ENCODE measurements at regions not wholly inside any gene's neighbourhood (a gene's known extent, or its start where the extent isn't known, plus 50 kb on each side); places are given as distances from the start of the nearest gene placed in this dataset.

DNA sequence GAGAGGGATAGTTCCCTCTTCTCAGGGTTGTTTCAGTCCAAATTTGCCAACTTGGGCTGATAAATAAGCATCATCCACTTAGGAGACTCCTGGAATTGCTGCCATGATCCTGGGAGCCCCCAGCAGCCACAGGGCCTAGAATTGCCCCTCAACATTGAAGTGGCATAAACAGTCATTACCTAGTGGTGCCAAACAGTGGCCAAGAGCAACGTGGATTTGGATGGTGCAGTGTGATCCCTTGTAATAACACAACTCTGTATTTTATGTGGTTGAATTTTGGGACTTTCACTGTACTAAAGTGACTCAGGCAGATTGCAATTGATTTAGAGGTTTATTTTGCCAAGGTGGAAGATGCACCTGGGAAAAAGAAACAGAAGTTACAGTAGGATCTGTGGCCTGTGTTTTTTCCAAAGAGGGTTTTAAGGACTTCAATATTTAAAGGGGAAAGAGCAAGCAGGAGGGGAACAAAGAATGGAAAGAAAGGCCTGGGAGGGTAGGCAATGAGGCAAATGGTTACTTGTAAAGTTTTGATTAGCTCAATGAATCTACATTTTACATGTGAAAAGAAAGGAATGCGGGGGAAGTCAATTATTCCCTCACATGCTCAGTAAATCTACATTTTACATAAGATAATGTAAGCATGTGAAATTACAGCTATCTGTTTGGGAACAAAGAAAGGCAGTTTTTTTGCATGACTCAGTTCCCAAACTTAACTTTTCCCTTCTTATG, 168.0 kb upstream of the NOX3 start:
- no peaks in the 10 kb centered on the region for H3K4me1 Mint-ChIP-seq (ENCODE audit: low read depth)
- H3K27ac Mint-ChIP-seq: no peak overlapping the region
- H3K36me3 Mint-ChIP-seq (ENCODE audit: low read depth): no peaks in the 10 kb centered on the region
- DNase-seq: no peak
- TF ChIP-seq, protein P1, sequence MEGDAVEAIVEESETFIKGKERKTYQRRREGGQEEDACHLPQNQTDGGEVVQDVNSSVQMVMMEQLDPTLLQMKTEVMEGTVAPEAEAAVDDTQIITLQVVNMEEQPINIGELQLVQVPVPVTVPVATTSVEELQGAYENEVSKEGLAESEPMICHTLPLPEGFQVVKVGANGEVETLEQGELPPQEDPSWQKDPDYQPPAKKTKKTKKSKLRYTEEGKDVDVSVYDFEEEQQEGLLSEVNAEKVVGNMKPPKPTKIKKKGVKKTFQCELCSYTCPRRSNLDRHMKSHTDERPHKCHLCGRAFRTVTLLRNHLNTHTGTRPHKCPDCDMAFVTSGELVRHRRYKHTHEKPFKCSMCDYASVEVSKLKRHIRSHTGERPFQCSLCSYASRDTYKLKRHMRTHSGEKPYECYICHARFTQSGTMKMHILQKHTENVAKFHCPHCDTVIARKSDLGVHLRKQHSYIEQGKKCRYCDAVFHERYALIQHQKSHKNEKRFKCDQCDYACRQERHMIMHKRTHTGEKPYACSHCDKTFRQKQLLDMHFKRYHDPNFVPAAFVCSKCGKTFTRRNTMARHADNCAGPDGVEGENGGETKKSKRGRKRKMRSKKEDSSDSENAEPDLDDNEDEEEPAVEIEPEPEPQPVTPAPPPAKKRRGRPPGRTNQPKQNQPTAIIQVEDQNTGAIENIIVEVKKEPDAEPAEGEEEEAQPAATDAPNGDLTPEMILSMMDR (IDR thresholded peaks at IDR 0.05): no peak
- no peaks in the 10 kb centered on the region for H3K27me3 Mint-ChIP-seq (ENCODE audit: insufficient read depth)
- no peak overlapping the region for H3K4me3 Mint-ChIP-seq
- no peaks in the 10 kb centered on the region for H3K9me3 Mint-ChIP-seq

DNA sequence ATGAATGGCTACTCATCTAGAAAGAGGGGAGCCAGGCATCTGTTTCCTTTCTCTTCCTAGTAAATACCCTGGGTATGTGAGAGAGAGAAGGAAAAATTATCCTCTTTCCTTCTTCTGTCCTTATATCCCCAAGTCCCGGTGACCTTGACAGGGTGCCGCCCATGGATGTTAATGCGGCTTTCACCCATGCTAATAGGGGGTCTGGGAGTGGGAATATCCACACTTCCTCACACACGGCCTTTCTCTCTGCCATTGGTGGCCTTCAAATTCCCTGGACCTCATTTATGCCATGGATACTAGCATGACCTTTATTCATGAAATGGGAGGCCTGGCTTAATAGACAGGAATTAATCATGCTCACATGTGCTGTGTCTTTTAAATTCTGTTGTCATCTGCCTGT, 159.0 kb upstream of the NOX3 start:
- peaks cover 22% of the 10 kb centered on the region for H3K36me3 Mint-ChIP-seq (ENCODE audit: low read depth)
- no peak overlapping the region for H3K4me3 Mint-ChIP-seq
- no peak overlapping the region for H3K27ac Mint-ChIP-seq
- TF ChIP-seq, protein P1 (IDR thresholded peaks at IDR 0.05): no peak
- no peak for DNase-seq
- peaks cover 16% of the 10 kb centered on the region for H3K9me3 Mint-ChIP-seq
- H3K4me1 Mint-ChIP-seq (ENCODE audit: low read depth): no peaks in the 10 kb centered on the region
- H3K27me3 Mint-ChIP-seq (ENCODE audit: insufficient read depth): no peaks in the 10 kb centered on the region

DNA sequence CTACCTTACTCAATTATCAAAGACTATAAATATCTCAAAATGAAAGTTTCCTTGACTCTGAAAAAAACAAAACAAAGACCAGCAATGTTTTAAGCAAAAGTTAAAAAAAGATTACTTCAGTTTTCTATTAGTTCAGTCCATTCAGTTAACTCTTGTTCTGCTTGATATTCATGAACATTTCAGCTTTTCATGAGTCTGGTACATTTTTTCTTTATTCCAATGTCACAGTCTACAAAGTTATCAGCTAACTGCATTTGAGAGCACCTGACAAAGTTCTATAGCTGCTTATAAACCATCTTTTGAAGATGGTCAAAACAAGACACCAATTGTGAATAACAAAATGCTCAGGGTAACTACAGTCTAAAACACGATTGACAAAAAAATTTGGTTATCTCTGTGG, 156.1 kb upstream of the NOX3 start:
- TF ChIP-seq, protein P1 (IDR thresholded peaks at IDR 0.05): no peak
- Mint-ChIP-seq H3K4me1 (ENCODE audit: low read depth) (no peaks in the 10 kb centered on the region), H3K27me3 (ENCODE audit: insufficient read depth) (no peaks in the 10 kb centered on the region), H3K4me3 (no peak overlapping the region), H3K36me3 (ENCODE audit: low read depth) (peaks cover 22% of the 10 kb centered on the region), H3K9me3 (peaks cover 16% of the 10 kb centered on the region), H3K27ac (no peak overlapping the region)
- DNase-seq: no peak

DNA sequence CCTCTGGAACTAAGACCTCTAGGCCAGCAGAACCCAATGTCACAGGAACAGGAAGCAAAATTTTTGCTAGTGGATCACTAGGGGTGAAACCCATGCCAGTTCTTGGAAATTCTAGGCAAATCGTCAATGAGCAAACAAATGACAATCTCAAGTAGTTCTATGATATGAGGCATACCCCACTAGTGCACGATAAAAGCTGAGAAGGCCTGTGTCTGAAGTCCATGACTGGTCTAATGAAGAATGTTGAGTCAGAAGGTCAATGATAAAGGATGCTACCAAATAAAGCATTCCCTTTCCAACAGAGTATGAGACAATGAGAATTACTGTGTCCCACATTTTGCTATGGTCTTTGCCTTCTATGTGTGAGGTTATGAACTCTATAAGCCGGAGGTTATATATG, 149.4 kb upstream of the NOX3 start:
- Mint-ChIP-seq H3K27ac (peak overlapping the region; percentile 57; the same call in 1 of the 2 replicates), H3K27me3 (ENCODE audit: insufficient read depth) (no peaks in the 10 kb centered on the region; the same call in 1 of the 2 replicates), H3K9me3 (no peaks in the 10 kb centered on the region), H3K4me1 (ENCODE audit: low read depth) (peaks cover 18% of the 10 kb centered on the region), H3K36me3 (ENCODE audit: low read depth) (no peaks in the 10 kb centered on the region), H3K4me3 (no peak overlapping the region)
- TF ChIP-seq, protein P1 (IDR thresholded peaks at IDR 0.05): no peak
- DNase-seq: peak; percentile 34

DNA sequence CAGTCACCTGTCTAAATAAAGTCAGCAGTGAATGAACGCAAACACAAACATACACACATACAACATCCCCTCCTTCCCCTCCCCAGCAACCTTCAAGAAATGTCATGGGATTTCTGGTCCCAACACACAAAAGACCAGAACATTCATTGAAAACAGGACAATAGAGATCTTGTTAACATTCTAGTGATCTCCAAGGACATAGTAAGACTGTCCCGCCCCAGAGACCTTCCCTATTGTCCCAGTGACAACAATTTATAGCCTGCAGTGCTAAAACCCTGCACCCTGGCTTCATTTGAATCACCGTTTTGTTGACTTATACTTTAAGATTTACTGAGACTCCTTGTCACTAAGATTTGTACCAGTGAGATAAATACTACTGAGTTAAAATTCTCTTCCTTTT, 143.9 kb upstream of the NOX3 start:
- no peak for DNase-seq
- Mint-ChIP-seq H3K4me1 (ENCODE audit: low read depth) (peaks cover 4% of the 10 kb centered on the region), H3K27ac (no peak overlapping the region), H3K36me3 (ENCODE audit: low read depth) (no peaks in the 10 kb centered on the region), H3K4me3 (no peak overlapping the region), H3K9me3 (no peaks in the 10 kb centered on the region), H3K27me3 (ENCODE audit: insufficient read depth) (no peaks in the 10 kb centered on the region)
- TF ChIP-seq, protein P1 (IDR thresholded peaks at IDR 0.05): no peak

All from HFFc6 (cell line).